SK-N-MC (cell line): ENCODE measurements at regions not wholly inside any gene's neighbourhood (a gene's known extent, or its start where the extent isn't known, plus 50 kb on each side); places are given as distances from the start of the nearest gene placed in this dataset.

Source experiments
- DNase-seq: peaks from one replicate; pipeline ENCODE4 v3.0.0-alpha.2; 2011; ENCODE audit warnings: low read depth, low spot score
- H3K27ac ChIP-seq: fragments of 200-600 bp; sonication (generic); 2 replicates; pipeline ENCODE4 v1.5.1; 2016; ENCODE audit warnings: mixed run types
- H3K36me3 ChIP-seq: fragments of 200-600 bp; sonication (generic); 2 replicates; pipeline ENCODE4 v1.6.1; 2017; ENCODE audit warnings: antibody characterized with exemption, low read length, mixed read lengths; ENCODE audit not compliant: insufficient read depth
- H3K4me3 ChIP-seq: fragments of 200-600 bp; sonication (generic); 2 replicates; pipeline ENCODE4 v1.5.1; 2016
- H3K9ac ChIP-seq: fragments of 200-600 bp; sonication (generic); 2 replicates; pipeline ENCODE4 v1.8.0; 2017; ENCODE audit warnings: mixed run types, mixed read lengths; ENCODE audit not compliant: insufficient read length
- H3K9me3 ChIP-seq: fragments of 200-600 bp; sonication (generic); 2 replicates; pipeline ENCODE4 v1.6.1; 2017; ENCODE audit warnings: low read depth, mild to moderate bottlenecking, antibody characterized with exemption, low read length, moderate library complexity, mixed read lengths
- EZH2 ChIP-seq: fragments of 200-600 bp; sonication (generic); IDR thresholded peaks from one replicate; pipeline ENCODE4 v1.6.1; 2017; ENCODE audit warnings: antibody characterized with exemption
- FOXP2 ChIP-seq: optimal IDR thresholded peaks from 2 replicates; pipeline ENCODE3; 2011; ENCODE audit warnings: mild to moderate bottlenecking, moderate library complexity; ENCODE audit not compliant: insufficient read depth; ENCODE audit errors: extremely low read length, control extremely low read depth
- POLR2AphosphoS5 ChIP-seq: IDR thresholded peaks from 2 replicates; pipeline ENCODE4 v1.6.1; 2012; ENCODE audit warnings: mild to moderate bottlenecking, low read depth, low read length, borderline replicate concordance

DNA sequence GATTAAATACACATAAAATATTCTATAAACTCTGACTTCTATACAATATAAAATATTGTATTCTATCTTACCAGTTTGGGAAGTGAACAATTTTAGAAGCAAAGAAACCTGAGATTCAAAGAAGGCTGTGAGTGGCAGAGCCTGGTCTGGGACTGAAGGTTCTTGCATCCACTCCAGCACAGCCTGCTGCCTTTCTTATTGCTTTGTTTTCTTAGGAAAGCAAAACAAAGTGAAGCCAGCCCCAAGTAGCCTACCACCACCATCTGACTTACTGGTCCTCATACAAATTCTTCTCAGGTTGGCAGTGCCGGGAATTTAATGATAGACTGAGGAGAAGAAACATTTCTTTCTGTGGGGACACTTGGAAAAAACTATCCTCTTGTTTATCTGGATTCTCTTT, 129.7 kb upstream of the SMAD1 start:
- no peak overlapping the region for H3K27ac ChIP-seq
- H3K4me3 ChIP-seq = no peak overlapping the region
- no peak overlapping the region for H3K9ac ChIP-seq
- TF ChIP-seq POLR2AphosphoS5 (no peak), FOXP2 (no peak), EZH2 (no peak)
- H3K9me3 ChIP-seq = no peaks in the 10 kb centered on the region
- no peak for DNase-seq
- H3K36me3 ChIP-seq = no peaks in the 10 kb centered on the region

DNA sequence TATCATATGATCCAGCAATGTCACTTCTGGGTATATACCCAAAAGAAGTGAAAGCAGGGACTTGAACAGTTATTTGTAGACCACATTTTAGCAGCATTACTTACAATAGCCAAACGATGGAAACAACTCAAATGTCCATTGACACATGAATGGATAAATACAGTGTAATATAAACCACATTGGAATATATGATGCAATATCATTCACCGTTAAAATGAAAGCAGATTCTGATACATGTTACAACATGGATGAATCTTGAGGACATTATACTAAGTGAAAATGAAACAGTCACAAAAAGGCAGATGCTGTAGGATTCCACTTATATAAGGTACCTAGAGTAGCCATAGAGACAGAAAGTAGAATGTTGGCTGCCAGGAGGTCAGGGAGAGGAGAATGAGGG, 130.5 kb upstream of the SMAD1 start:
- H3K36me3 ChIP-seq = no peaks in the 10 kb centered on the region
- no peak overlapping the region for H3K27ac ChIP-seq
- no peaks in the 10 kb centered on the region for H3K9me3 ChIP-seq
- no peak overlapping the region for H3K9ac ChIP-seq
- H3K4me3 ChIP-seq = no peak overlapping the region
- TF ChIP-seq FOXP2 (no peak), EZH2 (no peak), POLR2AphosphoS5 (no peak)
- DNase-seq = no peak

DNA sequence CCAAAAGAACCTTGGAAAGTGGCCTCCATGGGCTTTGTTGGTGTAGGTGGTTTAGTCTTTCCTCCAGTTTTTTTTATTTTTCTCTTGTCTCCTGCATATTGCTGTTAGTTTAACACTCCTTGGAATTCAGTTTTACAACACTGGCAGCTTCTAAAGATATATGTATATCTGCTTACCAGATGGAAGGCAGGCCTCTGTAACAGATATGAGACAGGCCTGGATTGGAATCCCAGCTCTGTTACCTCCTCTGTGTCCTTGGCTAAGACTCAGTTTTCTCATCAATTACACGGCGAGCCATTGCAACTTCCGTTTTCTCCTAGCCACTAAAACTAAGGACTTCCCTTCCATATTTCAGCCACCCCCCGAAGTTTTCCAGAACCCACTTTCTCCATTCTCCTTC, 133.4 kb upstream of the SMAD1 start:
- Histone ChIP-seq H3K27ac (no peak overlapping the region), H3K9me3 (no peaks in the 10 kb centered on the region), H3K9ac (no peak overlapping the region), H3K4me3 (no peak overlapping the region), H3K36me3 (no peaks in the 10 kb centered on the region)
- no peak for TF ChIP-seq POLR2AphosphoS5
- no peak for TF ChIP-seq FOXP2
- TF ChIP-seq EZH2 = no peak
- DNase-seq = no peak

DNA sequence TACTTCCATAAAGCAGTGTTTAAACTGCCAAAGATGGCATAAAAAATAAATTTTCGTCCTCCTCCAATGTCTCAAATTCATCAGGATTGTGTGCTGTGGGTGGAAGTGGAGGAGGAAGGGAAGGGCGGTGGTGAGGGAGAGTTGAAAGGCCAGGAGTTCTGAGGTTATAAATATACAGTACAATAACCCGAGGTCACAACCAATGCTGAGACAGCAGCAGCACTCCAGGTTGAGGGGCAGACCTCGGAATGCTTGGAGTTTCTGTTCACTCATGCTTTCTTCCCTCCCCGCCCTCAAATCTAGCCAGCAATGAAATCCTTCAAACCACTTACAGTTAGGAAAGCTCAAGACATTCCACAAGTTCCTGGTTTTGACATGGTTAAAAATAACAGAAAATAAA, 134.0 kb upstream of the SMAD1 start:
- Histone ChIP-seq H3K4me3 (no peak overlapping the region), H3K36me3 (no peaks in the 10 kb centered on the region), H3K27ac (no peak overlapping the region), H3K9ac (no peak overlapping the region), H3K9me3 (no peaks in the 10 kb centered on the region)
- no peak for TF ChIP-seq FOXP2
- no peak for TF ChIP-seq EZH2
- no peak for TF ChIP-seq POLR2AphosphoS5
- DNase-seq = no peak

DNA sequence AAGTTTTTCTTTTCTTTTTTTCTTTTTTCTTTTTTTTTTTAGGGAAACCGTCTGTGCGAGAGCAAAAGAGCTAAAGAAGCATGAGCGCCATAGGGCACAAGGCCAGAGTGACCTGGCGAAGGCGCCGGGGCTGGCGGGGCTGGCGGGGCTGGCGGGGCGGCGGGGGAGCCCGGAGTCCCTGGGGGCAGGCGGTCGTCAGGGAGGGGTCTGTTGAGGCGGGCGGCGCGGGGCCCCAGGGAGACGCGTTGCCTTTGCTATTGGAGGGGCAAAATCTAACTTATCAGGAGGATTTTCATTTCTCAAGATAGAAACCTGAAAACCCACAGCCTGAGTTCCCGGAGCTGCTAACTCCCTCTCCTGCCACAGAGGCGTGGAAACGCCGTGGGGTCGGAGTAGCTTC, 135.6 kb upstream of the SMAD1 start:
- Histone ChIP-seq H3K27ac (no peak overlapping the region), H3K9ac (no peak overlapping the region), H3K9me3 (no peaks in the 10 kb centered on the region), H3K4me3 (no peak overlapping the region), H3K36me3 (no peaks in the 10 kb centered on the region)
- TF ChIP-seq FOXP2 (no peak), POLR2AphosphoS5 (no peak), EZH2 (no peak)
- no peak for DNase-seq

DNA sequence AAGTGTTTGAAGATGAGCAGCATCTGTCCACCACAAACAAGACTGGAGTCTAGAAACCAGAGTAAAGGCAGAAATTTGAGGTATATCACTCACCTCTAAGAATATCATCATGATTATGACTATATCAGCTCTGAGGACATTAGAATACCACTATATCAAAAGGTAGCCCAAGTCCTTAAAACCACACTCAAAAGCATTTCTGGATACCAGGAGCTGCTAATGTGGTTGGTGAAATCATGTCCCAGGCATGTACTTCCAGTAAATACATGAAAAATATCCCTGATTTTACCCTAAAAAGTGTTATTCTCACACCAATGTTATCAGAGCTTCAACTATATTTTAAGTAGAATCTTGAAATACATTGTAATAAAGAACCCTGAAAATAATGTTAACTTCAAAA, 136.3 kb upstream of the SMAD1 start:
- TF ChIP-seq POLR2AphosphoS5 = no peak
- TF ChIP-seq EZH2 = no peak
- no peak for TF ChIP-seq FOXP2
- DNase-seq = no peak
- H3K9ac ChIP-seq = no peak overlapping the region
- H3K4me3 ChIP-seq = no peak overlapping the region
- no peaks in the 10 kb centered on the region for H3K9me3 ChIP-seq
- H3K36me3 ChIP-seq = no peaks in the 10 kb centered on the region
- H3K27ac ChIP-seq = no peak overlapping the region

DNA sequence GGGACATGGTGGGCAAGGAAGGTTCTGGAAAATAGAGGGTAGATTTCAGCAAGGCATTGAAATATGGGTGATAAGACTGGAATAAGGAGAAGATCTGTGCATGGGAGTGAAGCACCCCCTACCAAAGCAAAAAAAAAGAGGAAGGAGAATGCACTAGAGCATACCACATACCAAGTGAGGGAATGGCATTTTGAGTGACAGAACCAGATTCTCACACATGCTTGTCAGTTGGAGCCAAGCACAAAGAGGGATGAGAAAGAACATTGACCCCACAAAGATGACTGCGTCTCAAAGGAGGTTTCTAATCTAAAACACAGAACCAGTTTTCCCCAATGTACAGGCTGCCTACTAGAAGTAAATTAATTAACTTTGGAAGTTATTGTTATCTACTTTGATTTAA, 140.3 kb upstream of the SMAD1 start:
- H3K4me3 ChIP-seq = no peak overlapping the region
- no peaks in the 10 kb centered on the region for H3K9me3 ChIP-seq
- no peak overlapping the region for H3K9ac ChIP-seq
- TF ChIP-seq EZH2 = no peak
- TF ChIP-seq POLR2AphosphoS5 = no peak
- no peak for TF ChIP-seq FOXP2
- no peak for DNase-seq
- no peak overlapping the region for H3K27ac ChIP-seq
- H3K36me3 ChIP-seq = no peaks in the 10 kb centered on the region

DNA sequence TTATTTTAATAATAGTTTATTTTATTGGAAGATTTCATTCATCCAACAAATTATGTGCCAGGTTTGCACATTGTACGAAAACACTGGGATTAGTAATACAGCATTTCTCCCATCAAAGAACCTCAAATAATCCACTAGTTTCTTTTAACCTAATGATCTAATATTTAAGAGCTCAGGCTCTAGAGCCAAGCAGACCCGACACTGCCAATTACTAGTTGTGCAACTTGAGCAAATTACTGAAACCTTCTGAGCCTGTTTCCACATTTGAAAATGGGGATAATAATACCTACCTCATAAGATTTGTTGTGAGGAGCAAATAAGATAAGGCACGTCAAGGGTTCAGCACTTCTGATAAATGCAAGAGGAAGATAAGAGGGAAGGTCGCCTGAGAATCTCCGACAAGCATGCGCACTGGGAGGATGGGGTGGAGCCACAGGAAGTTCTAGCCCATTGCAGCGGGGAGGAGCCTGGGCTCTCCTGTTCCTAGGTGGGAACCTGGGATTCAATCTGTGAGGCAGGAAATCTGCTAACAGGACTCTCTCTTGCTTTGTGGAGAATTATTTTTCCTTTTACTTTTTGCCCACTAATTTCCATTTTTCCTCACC, 141.5 kb upstream of the SMAD1 start:
- Histone ChIP-seq H3K36me3 (no peaks in the 10 kb centered on the region), H3K9ac (no peak overlapping the region), H3K9me3 (no peaks in the 10 kb centered on the region), H3K27ac (no peak overlapping the region), H3K4me3 (no peak overlapping the region)
- TF ChIP-seq FOXP2 (no peak), EZH2 (no peak), POLR2AphosphoS5 (no peak)
- no peak for DNase-seq
